ENCODE measurements at regions not wholly inside any gene's neighbourhood (a gene's known extent, or its start where the extent isn't known, plus 50 kb on each side); places are given as distances from the start of the nearest gene placed in this dataset.

DNA sequence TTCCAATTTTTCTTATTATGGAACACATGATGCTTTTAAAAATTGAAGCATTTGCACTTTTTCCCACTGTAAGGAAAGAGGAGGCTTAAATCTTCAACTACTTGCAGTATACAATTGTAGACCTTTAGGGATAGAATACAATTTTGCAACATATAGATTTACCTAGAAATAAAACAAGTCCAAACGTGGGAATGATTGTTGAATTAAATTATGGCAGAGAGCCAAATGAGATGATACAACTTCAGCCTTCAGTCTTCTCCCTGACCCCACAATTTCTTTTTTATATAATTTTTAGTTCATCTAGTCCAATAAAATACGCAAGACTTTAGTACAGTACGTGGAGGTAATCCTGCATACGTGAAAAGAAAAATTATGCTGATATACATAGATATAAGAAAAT is 666.5 kb downstream of the SLC16A7 start:
- Histone ChIP-seq H3K4me1 (no peaks in the 10 kb centered on the region), H3K9me3 (no peaks in the 10 kb centered on the region), H3K27ac (no peak overlapping the region), H3K4me3 (no peak overlapping the region), H3K36me3 (replicated peaks in 1 of 2; ENCODE audit: insufficient read depth in 1 of 2, low read depth in 2 of 2) (no peaks in the 10 kb centered on the region), H3K27me3 (no peaks in the 10 kb centered on the region)
- TF ChIP-seq, protein P1, sequence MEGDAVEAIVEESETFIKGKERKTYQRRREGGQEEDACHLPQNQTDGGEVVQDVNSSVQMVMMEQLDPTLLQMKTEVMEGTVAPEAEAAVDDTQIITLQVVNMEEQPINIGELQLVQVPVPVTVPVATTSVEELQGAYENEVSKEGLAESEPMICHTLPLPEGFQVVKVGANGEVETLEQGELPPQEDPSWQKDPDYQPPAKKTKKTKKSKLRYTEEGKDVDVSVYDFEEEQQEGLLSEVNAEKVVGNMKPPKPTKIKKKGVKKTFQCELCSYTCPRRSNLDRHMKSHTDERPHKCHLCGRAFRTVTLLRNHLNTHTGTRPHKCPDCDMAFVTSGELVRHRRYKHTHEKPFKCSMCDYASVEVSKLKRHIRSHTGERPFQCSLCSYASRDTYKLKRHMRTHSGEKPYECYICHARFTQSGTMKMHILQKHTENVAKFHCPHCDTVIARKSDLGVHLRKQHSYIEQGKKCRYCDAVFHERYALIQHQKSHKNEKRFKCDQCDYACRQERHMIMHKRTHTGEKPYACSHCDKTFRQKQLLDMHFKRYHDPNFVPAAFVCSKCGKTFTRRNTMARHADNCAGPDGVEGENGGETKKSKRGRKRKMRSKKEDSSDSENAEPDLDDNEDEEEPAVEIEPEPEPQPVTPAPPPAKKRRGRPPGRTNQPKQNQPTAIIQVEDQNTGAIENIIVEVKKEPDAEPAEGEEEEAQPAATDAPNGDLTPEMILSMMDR (IDR thresholded peaks at IDR 0.05): no peak
- TF ChIP-seq POLR2A (IDR thresholded peaks at IDR 0.05): no peak
- 67 to 71% methylated on average over 4 of the region's 4 CpGs for WGBS, 2 donors
- ATAC-seq (no peak), DNase-seq (no peak)
- intact Hi-C loops (cut with DNase I): no loop called here

DNA sequence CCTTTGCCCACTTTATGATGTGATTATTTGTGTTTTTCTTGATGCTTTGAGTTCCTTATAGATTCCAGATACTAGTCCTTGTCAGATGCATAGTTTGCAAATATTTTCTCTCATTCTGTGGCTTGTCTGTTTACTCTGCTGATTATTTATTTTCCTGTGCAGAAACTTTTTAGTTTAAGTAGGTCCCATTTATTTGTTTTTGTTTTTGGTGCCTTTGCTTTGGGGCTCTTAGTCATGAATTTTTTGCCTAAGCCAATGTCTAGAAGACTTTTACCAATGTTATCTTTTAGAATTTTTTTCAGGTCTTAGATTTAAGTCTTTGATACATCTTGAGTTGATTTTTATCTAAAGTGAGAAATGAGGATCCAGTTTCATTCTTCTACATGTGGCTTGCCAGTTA is 667.3 kb downstream of the SLC16A7 start:
- H3K27ac ChIP-seq: no peak overlapping the region
- no peak for TF ChIP-seq POLR2A (IDR thresholded peaks at IDR 0.05)
- TF ChIP-seq, protein P1 (IDR thresholded peaks at IDR 0.05): no peak

DNA sequence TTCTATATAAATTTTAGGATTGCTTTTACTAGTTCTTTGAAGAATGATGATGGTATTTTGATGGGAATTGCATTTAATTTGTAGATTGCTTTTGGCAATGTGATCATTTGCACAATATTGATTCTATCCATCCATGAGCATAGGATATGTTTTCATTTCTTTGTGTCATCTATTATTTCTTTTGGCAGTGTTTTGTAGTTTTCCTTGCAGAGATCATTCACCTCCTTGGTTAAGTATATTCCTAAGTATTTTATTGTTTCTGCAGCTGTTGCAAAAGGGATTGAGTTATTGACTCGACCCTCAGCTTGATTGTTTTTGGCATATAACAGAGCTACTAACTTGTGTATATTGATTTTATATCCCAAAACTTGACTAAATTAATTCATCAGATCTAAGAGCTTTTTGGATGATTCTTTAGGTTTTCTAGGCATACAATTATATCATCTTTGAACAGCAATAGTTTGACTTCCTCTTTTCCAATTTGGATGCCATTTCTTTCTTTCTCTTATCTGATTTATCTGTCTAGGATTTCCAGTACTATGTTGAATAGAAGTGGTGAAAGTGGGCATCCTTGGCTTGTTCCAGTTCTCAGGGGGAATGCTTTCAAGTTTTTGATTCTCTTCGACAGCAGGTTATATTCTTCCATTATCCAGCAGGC is 668.1 kb downstream of the SLC16A7 start:
- no peak for TF ChIP-seq POLR2A (IDR thresholded peaks at IDR 0.05)
- TF ChIP-seq, protein P1 (IDR thresholded peaks at IDR 0.05): no peak
- no peak for DNase-seq
- 59 to 80% methylated on average over 2 of the region's 2 CpGs for WGBS, 2 donors
- intact Hi-C loops (cut with DNase I): no loop called here
- Histone ChIP-seq H3K27ac (no peak overlapping the region), H3K36me3 (replicated peaks in 1 of 2; ENCODE audit: insufficient read depth in 1 of 2, low read depth in 2 of 2) (no peaks in the 10 kb centered on the region), H3K4me1 (no peaks in the 10 kb centered on the region), H3K9me3 (no peaks in the 10 kb centered on the region), H3K27me3 (no peaks in the 10 kb centered on the region), H3K4me3 (no peak overlapping the region)
- no peak for ATAC-seq

More for the DNA sequence above, 667.3 kb downstream of the SLC16A7 start:
- Histone ChIP-seq H3K4me1 (no peaks in the 10 kb centered on the region), H3K36me3 (replicated peaks in 1 of 2; ENCODE audit: insufficient read depth in 1 of 2, low read depth in 2 of 2) (no peaks in the 10 kb centered on the region), H3K4me3 (no peak overlapping the region), H3K9me3 (no peaks in the 10 kb centered on the region), H3K27me3 (no peaks in the 10 kb centered on the region)
- ATAC-seq: no peak
- intact Hi-C loops (cut with DNase I): no loop called here
- no peak for DNase-seq

DNA sequence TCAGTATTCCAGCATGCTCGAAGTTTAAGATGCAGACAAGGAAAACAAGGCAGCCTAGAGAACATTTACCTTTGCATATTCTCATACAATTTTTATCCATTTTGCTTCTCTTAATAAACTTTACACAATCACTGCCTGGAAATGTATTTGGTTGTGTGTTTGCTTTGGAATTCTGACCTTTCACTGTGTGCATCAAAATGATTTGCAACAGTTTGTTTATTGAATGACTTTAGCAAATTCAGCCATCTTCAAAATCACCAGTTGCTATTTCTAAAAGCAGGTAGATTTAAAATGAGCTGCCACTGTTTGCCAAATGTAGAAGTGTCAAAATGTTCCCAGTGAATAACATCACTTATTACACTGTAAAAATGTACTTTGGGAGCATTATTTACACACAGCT is 669.9 kb downstream of the SLC16A7 start:
- Histone ChIP-seq H3K27ac (no peak overlapping the region), H3K36me3 (replicated peaks in 1 of 2; ENCODE audit: insufficient read depth in 1 of 2, low read depth in 2 of 2) (no peaks in the 10 kb centered on the region), H3K9me3 (no peaks in the 10 kb centered on the region), H3K4me1 (no peaks in the 10 kb centered on the region), H3K27me3 (no peaks in the 10 kb centered on the region), H3K4me3 (no peak overlapping the region)
- ATAC-seq: no peak
- WGBS, 2 donors: 56 to 62% methylated on average over 1 of the region's 1 CpG
- DNase-seq: no peak
- TF ChIP-seq, protein P1 (IDR thresholded peaks at IDR 0.05): no peak
- TF ChIP-seq POLR2A (IDR thresholded peaks at IDR 0.05): no peak
- intact Hi-C loops (cut with DNase I): no loop called here

DNA sequence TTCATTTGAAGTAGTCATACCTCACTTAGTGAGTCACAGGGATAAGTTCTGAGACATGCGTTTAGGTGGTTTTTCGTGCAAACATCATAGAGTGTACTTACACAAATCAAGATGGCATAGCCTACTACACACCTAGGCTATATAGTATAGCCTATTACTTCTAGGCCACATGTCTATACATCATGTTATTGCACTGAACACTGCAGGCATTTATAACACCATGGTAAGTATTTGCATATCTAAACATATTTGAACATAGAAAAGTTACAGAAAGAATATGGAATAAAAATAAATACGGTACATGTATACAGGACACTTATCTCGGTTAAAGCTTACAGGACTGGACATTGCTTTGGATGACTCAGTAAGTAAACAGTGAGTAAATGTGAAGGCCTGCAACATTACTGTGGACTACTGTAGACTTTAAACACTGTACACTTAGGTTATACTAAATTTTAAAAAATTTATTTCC is 670.6 kb downstream of the SLC16A7 start:
- Histone ChIP-seq H3K36me3 (replicated peaks in 1 of 2; ENCODE audit: insufficient read depth in 1 of 2, low read depth in 2 of 2) (no peaks in the 10 kb centered on the region), H3K4me3 (no peak overlapping the region), H3K27me3 (no peaks in the 10 kb centered on the region), H3K27ac (no peak overlapping the region), H3K9me3 (no peaks in the 10 kb centered on the region), H3K4me1 (no peaks in the 10 kb centered on the region)
- DNase-seq (no peak), ATAC-seq (peak; percentile 62)
- 55 to 63% methylated on average over 4 of the region's 4 CpGs for WGBS, 2 donors
- TF ChIP-seq POLR2A (IDR thresholded peaks at IDR 0.05): no peak
- TF ChIP-seq, protein P1 (IDR thresholded peaks at IDR 0.05): no peak
- intact Hi-C loops (cut with DNase I): no loop called here
